HL-60 (cell line): ENCODE measurements at regions not wholly inside any gene's neighbourhood (a gene's known extent, or its start where the extent isn't known, plus 50 kb on each side); places are given as distances from the start of the nearest gene placed in this dataset.
"Not testable (repeated sequence)": the region's sequence is repeated elsewhere in the genome, so short reads cannot be mapped to it uniquely, and the experiment has no call there.

ENCODE experiments used
- POLR2AphosphoS5 ChIP-seq: IDR thresholded peaks from 2 replicates; pipeline ENCODE4 v1.6.1; 2012; ENCODE audit warnings: low read depth
- TF ChIP-seq, protein P1 (sequence below): IDR thresholded peaks from 2 replicates; pipeline ENCODE4 v1.6.1; 2012; ENCODE audit warnings: low read depth; ENCODE audit not compliant: insufficient replicate concordance
- TF ChIP-seq, protein P2 (sequence below): IDR thresholded peaks from one replicate; pipeline ENCODE4 v1.5.1; 2011; ENCODE audit warnings: low read length, control low read depth, inconsistent platforms; ENCODE audit not compliant: insufficient read depth

DNA sequence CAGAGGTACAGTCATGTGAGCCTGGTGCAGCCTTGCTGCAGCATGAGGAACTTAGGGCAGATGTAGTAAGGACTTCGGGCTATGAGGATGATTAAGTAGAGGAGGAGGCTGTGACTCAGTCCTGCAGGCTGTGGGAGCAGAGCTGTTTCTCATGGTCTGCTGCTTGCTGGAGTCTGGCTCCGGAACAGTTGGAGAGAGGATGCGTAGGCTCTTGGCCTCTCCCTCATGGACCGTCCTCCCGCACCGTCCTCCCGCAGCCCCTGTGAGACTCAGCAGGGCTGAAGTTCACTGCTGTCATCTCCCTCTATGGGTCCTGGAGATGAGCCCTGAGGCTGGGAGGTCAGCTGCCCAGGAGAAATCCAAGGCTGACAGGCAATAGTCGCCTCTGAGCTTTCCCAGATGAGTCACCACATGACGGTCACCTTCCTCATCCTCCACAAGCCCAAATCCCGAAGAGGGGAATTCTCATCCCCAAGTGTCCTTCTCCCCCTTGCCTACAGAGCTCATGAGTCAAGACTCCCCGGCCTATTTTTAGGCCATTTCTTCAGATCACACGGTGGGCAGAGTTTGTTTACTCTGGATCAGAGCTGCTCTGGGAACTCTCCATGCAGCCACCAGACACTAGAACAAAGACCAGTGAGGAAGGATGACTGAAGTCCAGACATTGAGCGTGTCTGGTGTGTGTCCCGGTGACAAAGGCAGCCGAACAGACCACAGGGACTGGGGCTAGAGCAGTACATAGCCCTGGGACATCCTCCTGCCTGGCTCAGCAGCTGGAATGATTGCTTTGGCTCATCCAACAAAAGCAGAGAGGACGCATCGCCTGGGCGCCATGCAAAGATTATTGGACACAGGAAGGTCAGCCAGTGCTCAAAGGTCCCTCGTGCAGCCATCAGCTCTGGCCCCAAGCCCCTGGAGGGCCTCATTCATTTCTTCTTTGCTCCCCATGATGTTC is 134.5 kb downstream of the NPIPB11 start:
- TF ChIP-seq, protein P1, sequence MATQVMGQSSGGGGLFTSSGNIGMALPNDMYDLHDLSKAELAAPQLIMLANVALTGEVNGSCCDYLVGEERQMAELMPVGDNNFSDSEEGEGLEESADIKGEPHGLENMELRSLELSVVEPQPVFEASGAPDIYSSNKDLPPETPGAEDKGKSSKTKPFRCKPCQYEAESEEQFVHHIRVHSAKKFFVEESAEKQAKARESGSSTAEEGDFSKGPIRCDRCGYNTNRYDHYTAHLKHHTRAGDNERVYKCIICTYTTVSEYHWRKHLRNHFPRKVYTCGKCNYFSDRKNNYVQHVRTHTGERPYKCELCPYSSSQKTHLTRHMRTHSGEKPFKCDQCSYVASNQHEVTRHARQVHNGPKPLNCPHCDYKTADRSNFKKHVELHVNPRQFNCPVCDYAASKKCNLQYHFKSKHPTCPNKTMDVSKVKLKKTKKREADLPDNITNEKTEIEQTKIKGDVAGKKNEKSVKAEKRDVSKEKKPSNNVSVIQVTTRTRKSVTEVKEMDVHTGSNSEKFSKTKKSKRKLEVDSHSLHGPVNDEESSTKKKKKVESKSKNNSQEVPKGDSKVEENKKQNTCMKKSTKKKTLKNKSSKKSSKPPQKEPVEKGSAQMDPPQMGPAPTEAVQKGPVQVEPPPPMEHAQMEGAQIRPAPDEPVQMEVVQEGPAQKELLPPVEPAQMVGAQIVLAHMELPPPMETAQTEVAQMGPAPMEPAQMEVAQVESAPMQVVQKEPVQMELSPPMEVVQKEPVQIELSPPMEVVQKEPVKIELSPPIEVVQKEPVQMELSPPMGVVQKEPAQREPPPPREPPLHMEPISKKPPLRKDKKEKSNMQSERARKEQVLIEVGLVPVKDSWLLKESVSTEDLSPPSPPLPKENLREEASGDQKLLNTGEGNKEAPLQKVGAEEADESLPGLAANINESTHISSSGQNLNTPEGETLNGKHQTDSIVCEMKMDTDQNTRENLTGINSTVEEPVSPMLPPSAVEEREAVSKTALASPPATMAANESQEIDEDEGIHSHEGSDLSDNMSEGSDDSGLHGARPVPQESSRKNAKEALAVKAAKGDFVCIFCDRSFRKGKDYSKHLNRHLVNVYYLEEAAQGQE: not testable (repeated sequence)
- TF ChIP-seq, protein P2, sequence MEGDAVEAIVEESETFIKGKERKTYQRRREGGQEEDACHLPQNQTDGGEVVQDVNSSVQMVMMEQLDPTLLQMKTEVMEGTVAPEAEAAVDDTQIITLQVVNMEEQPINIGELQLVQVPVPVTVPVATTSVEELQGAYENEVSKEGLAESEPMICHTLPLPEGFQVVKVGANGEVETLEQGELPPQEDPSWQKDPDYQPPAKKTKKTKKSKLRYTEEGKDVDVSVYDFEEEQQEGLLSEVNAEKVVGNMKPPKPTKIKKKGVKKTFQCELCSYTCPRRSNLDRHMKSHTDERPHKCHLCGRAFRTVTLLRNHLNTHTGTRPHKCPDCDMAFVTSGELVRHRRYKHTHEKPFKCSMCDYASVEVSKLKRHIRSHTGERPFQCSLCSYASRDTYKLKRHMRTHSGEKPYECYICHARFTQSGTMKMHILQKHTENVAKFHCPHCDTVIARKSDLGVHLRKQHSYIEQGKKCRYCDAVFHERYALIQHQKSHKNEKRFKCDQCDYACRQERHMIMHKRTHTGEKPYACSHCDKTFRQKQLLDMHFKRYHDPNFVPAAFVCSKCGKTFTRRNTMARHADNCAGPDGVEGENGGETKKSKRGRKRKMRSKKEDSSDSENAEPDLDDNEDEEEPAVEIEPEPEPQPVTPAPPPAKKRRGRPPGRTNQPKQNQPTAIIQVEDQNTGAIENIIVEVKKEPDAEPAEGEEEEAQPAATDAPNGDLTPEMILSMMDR: not testable (repeated sequence)
- TF ChIP-seq POLR2AphosphoS5: not testable (repeated sequence)
